Left ventricle myocardium superior (tissue), 1 donor: ENCODE measurements at regions not wholly inside any gene's neighbourhood (a gene's known extent, or its start where the extent isn't known, plus 50 kb on each side); places are given as distances from the start of the nearest gene placed in this dataset.

ENCODE experiments used
- ATAC-seq: fragments of 200-7000 bp; cut with Tn5 transposase; one replicate; pipeline ENCODE4 v1.9.1; 2020; ENCODE audit warnings: mild to moderate bottlenecking, moderate library complexity
- DNase-seq: peaks from one replicate; pipeline ENCODE4 v3.0.0-alpha.2; 2020
- intact Hi-C: fragments of 100-400 bp; cut with micrococcal nuclease; formaldehyde crosslinking; loops from one replicate; pipeline ENCODE4 v1.11.0; 2022
- donor health status: DM: no; HTN: yes; CAD: no; lungs with severe emphysema.

DNA sequence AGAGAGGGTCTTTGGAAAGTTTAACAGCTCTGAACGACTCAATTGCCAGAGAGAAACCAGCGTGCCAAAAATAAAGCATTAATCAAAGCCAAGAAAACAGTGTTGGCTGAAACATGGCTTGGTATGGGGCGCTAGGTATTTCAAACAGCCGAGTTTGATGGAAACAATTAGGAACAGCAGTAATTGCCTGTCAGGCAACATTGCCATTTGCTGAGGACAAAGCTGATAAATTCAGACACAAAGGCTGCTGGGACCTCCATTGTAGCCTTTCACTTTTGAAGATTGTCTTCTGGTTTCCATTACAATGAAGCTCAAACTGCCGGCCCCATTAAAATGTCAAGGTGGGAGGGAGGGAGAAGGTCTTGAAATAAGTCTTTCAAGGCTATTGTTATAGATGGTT is 125.4 kb upstream of the SPDL1 start:
- intact Hi-C loops, result no loop called here
- ATAC-seq, result no peak
- no peak for DNase-seq

GRCh38 chr5:169450464-169450863 is 133.1 kb upstream of the SPDL1 start:
- DNase-seq, result no peak
- intact Hi-C loops, result no loop called here
- ATAC-seq, result no peak

- no peak for DNase-seq
- ATAC-seq, result no peak
- intact Hi-C loops, result no loop called here
Observed at GRCh38 chr5:169448826-169449225, 134.7 kb upstream of the SPDL1 start.

DNA sequence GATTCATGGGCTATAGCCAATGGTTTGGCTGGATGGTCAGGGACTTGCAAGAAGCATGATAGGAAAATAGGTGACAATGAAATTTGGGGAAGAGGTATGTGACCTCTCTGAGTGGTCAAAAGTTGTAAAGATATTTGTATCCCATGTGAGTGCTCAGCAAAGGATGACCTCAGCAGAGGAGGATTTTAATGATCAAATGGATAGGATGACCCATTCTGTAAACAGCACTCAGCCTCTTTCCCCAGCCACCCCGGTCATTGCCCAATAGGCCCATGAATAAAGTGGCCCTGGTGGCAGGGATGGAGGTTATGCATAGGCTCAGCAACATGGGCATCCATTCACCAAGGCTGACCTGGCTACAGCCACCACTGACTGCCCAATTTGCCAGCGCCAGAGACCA is 138.4 kb upstream of the SPDL1 start:
- ATAC-seq, result no peak
- DNase-seq, result no peak
- intact Hi-C loops, result no loop called here

GRCh38 chr5:169442913-169443784 is 140.4 kb upstream of the SPDL1 start:
- ATAC-seq, result peak; percentile 44
- no peak for DNase-seq
- intact Hi-C loops, result no loop called here

GRCh38 chr5:169442403-169442874 is 141.1 kb upstream of the SPDL1 start:
- no peak for DNase-seq
- intact Hi-C loops, result no loop called here
- ATAC-seq, result peak; percentile 61

DNA sequence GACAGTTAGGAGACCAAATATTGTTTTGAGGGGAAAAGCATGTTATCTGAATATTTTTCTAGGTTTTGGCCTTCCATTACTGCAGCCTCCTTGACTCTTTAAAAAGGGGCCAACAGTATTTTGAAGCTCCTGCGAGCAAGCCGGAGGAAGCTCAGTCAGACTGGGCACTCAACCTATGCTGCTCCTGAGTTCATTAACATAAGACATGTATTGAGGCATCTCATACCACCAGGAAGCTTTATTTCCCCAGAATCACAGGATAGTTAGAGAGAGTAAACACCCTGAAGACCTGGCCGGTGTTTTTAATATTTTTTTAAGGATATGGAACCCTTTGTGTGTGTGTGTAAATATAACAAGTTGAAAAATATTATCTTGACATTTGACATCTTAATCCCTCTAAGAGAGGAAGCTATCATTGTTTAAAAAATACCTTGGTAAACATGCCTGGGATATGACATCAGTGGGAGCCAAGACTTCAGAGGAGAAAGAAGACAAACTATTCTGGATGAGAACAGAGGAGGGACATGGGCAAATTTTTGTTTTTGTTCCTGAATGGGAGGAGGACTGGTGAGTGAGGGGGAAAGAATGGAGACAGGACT is 139.3 kb upstream of the SLIT3 start:
- ATAC-seq, result no peak
- intact Hi-C loops, result no loop called here
- no peak for DNase-seq

DNA sequence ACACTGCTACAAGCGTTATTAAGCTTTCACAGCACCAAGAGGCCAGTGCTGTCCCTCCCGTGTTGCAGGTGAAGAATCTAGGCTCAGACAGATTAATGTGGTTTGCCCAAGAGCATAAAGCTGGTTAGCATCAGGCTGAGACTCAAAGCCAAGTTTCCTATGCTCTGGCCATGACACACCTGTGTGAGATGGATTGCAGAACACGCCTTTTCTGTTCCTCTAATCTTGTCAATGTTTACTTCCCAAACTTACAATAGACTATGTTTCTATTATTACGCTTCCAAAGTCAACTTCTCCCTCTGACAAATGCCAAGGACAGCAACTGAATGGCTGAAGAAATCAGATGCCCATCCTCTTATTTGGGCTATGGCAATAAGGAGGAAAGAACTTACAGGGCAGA is 138.4 kb upstream of the SLIT3 start:
- intact Hi-C loops, result no loop called here
- no peak for ATAC-seq
- no peak for DNase-seq

- DNase-seq (no peak), ATAC-seq (no peak)
- intact Hi-C loops, result no loop called here
Observed at GRCh38 chr5:169435506-169436229, 134.7 kb upstream of the SLIT3 start.

GRCh38 chr5:169433221-169433651 is 132.3 kb upstream of the SLIT3 start:
- DNase-seq (no peak), ATAC-seq (no peak)
- intact Hi-C loops, result no loop called here

- DNase-seq, result no peak
- intact Hi-C loops, result no loop called here
- no peak for ATAC-seq
Observed at GRCh38 chr5:169431386-169431785, 130.4 kb upstream of the SLIT3 start.

- DNase-seq (no peak), ATAC-seq (no peak)
- intact Hi-C loops, result no loop called here
Observed at GRCh38 chr5:169430671-169431070, 129.7 kb upstream of the SLIT3 start.

DNA sequence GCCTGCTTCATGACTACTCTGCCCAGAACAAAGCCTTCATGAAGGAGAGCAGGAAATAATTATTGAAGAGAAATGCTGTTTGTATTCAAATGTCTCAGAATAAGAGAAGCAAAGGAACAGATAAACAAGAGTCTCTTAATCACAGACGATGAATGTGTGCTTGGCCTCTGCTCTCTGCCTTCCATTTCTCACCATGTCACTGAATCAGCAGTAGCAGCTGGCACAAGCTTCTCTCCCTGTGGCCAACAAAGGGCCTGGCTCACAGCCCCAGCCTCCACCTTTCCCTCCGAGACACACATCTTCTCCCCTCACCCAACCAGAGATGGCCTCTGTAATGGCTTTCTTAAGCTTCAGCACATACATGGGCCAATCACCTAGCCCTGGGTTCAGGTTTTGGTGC is 128.1 kb upstream of the SLIT3 start:
- intact Hi-C loops, result no loop called here
- ATAC-seq (peak; percentile 91), DNase-seq (peak; percentile 49)

GRCh38 chr5:169426784-169427183 is 125.8 kb upstream of the SLIT3 start:
- DNase-seq, result no peak
- no peak for ATAC-seq
- intact Hi-C loops, result no loop called here

DNA sequence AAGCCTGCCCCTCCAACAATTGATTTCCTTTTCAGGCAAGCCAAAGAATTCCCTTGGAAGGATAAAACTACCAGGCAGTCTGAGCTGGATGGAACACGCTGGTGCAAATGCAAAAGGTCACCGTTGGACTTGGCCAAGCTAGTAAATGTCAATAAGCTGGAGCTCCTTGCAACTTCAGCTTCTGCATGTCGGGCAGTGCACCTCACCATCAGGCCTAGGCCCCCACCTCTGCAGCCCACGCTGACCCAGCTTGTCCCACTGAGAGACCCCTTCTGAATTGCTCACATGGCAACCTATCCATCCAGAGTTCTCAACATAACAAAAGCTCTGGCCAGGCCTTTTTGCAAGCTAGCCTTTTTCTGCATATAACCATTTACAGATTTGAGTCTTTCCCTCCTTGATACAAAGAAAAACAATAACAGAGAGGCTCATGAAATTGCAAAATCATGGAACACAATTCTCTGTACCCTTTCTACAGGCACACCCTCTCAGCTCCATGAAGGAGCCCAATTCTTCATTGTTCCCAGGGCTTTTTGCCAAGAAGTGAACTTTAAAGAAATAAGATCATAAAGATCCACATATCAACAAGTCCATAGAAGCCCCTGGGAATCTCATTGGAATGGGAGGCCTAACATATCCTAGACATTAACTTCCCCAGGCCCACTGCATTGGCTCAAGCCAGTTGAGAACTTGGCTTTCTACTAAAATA is 123.9 kb upstream of the SLIT3 start:
- DNase-seq (no peak), ATAC-seq (no peak)
- intact Hi-C loops, result no loop called here

GRCh38 chr5:169424279-169424655 is 123.3 kb upstream of the SLIT3 start:
- intact Hi-C loops, result no loop called here
- ATAC-seq (no peak), DNase-seq (no peak)

- DNase-seq (no peak), ATAC-seq (peak; percentile 94)
- intact Hi-C loops, result no loop called here
Observed at GRCh38 chr5:169423580-169424278, 122.8 kb upstream of the SLIT3 start.

- ATAC-seq, result no peak
- no peak for DNase-seq
- intact Hi-C loops, result no loop called here
Observed at GRCh38 chr5:169422087-169422486, 121.1 kb upstream of the SLIT3 start.

DNA sequence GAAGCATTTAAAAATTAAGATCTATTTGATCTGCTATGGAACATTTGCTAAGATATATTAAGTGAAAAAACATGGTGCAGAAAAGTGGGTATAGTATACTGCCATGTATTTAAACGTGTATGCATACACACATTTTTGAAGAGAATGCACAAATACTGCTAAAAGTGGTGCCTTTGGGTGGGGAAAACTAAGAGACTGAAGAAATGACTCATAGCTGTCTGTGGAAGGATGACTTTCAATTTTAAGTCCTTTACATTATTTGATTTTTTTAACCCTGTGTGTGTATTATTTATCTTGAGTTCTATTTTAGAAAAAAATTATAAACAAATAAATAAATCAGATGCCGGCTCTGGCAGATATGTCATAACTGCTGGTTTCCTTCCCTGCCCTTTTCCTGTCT is 120.7 kb upstream of the SLIT3 start:
- DNase-seq (no peak), ATAC-seq (no peak)
- intact Hi-C loops, result no loop called here
